Activated CD8-positive, alpha-beta T cell treated with anti-CD3 and anti-CD28 coated beads for 36 hours (primary cell): ENCODE measurements at regions not wholly inside any gene's neighbourhood (a gene's known extent, or its start where the extent isn't known, plus 50 kb on each side); places are given as distances from the start of the nearest gene placed in this dataset.

Experiments used
- ATAC-seq: fragments of 200-7000 bp; cut with Tn5 transposase; one replicate; pipeline ENCODE4 v1.10.0; 2021; ENCODE audit warnings: mild to moderate bottlenecking, moderate library complexity
- CTCF ChIA-PET: fragments of 350-600 bp; sonication (Branson Sonifier 250); formaldehyde crosslinking; loops from one replicate; lab custom pipeline; 2021; ENCODE audit warnings: antibody characterized with exemption; lab: Charles Lee
- POLR2A ChIA-PET: fragments of 350-600 bp; sonication (Branson Sonifier 250); formaldehyde crosslinking; loops from one replicate; lab custom pipeline; 2021; ENCODE audit warnings: antibody characterized with exemption; lab: Charles Lee
- DNase-seq: peaks from one replicate; pipeline ENCODE4 v3.0.0-alpha.2; 2020
- H3K27ac Mint-ChIP-seq: one replicate; pipeline ENCODE4 v1.8.0; 2021; ENCODE audit warnings: mild to moderate bottlenecking, mixed read lengths
- H3K27me3 Mint-ChIP-seq: one replicate; pipeline ENCODE4 v1.8.0; 2021; ENCODE audit warnings: mixed read lengths
- H3K36me3 Mint-ChIP-seq: one replicate; pipeline ENCODE4 v1.8.0; 2021; ENCODE audit warnings: low read depth, mixed read lengths
- H3K4me1 Mint-ChIP-seq: one replicate; pipeline ENCODE4 v1.8.0; 2021; ENCODE audit warnings: low read depth, mixed read lengths
- H3K4me3 Mint-ChIP-seq: one replicate; pipeline ENCODE4 v1.8.0; 2021; ENCODE audit warnings: mild to moderate bottlenecking, moderate library complexity, mixed read lengths
- H3K9me3 Mint-ChIP-seq: one replicate; pipeline ENCODE4 v1.8.0; 2021; ENCODE audit warnings: mixed read lengths
- CTCF ChIP-seq: fragments of 200-600 bp; IDR thresholded peaks from one replicate; pipeline ENCODE4 v1.8.0; 2022; ENCODE audit warnings: antibody characterized with exemption, mild to moderate bottlenecking
- intact Hi-C: fragments of 100-400 bp; cut with micrococcal nuclease; formaldehyde crosslinking; loops from one replicate; pipeline ENCODE4 v1.10.0; 2022

- Mint-ChIP-seq H3K27me3 (peaks cover 9% of the 10 kb centered on the region), H3K4me3 (no peak overlapping the region), H3K4me1 (no peaks in the 10 kb centered on the region), H3K9me3 (no peaks in the 10 kb centered on the region), H3K27ac (no peak overlapping the region), H3K36me3 (no peaks in the 10 kb centered on the region)
- intact Hi-C loops: no loop called here
- TF ChIP-seq CTCF: no peak
- POLR2A ChIA-PET: no interaction called here
- ATAC-seq (no peak), DNase-seq (no peak)
- CTCF ChIA-PET: no interaction called here
These were observed 106.3 kb upstream of the ARID2 start for GRCh38 chr12:45623221-45623620.

DNA sequence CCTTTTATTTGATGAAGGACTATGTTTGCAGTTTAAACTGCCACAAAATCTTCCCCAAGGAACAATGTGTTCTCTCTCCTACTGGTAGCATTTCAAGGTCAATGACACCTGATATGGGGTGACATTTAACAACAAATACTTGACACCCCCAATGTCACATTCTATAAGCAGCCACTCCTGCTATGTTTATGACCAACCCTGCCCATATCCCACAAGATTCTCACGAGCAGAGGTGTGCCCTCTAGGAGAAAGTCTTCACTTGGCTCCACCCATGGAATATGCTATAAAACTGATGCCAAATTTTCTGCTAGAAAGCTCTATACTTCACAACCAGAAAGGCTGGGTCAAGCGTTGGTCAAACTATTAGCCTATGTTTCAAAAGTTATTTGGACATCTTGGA, 105.6 kb upstream of the ARID2 start:
- intact Hi-C loops: no loop called here
- Mint-ChIP-seq H3K36me3 (no peaks in the 10 kb centered on the region), H3K9me3 (no peaks in the 10 kb centered on the region), H3K27ac (no peak overlapping the region), H3K4me3 (no peak overlapping the region), H3K27me3 (peaks cover 9% of the 10 kb centered on the region), H3K4me1 (no peaks in the 10 kb centered on the region)
- ChIA-PET CTCF (interaction anchor here (1.2 kb wide), 1 partner anchor 16 kb away, joined by 4 read pairs; no protein-coding TSS in a partner anchor), POLR2A (no interaction called here)
- DNase-seq: no peak
- ATAC-seq: no peak
- no peak for TF ChIP-seq CTCF

GRCh38 chr12:45626965-45627364, 102.5 kb upstream of the ARID2 start:
- H3K4me1 Mint-ChIP-seq: no peaks in the 10 kb centered on the region
- ATAC-seq (no peak), DNase-seq (no peak)
- ChIA-PET POLR2A (no interaction called here), CTCF (interaction anchor here (1.8 kb wide), 1 partner anchor 83 kb away, joined by 5 read pairs; no protein-coding TSS in a partner anchor)
- no peak overlapping the region for H3K4me3 Mint-ChIP-seq
- no peaks in the 10 kb centered on the region for H3K9me3 Mint-ChIP-seq
- no peak overlapping the region for H3K27ac Mint-ChIP-seq
- peaks cover 7% of the 10 kb centered on the region for H3K27me3 Mint-ChIP-seq
- no peak for TF ChIP-seq CTCF
- intact Hi-C loops: no loop called here
- no peaks in the 10 kb centered on the region for H3K36me3 Mint-ChIP-seq

DNA sequence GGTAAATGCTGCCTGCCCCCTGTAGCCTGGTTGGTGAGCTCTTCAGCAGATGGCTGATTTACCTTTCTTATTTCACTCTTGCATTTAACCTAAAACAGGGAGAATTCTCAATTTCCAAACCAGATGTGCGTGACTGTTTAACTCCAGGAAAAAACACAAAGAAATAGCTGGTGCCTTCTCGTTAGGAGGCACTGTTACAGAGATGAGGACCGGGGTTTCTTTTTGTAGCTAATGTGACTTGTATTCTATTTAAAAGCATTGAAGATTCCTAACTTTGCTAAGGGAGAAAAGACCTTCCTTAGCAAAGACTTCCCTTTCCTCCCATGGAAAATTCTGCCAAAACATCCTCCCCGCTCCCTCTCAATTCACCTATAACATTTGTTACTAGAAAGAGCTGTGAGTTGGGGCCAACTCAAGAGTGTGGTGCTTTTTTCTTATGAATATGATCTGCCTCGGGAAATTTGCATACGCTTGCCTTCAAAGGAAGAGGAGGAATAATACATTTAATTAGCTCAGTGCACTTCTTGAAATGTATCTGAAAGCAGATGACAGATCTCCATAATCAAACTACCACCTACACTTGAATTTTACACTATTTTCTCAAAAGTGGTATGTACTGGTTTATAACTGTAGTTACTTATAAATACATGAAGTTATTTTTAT, 102.0 kb upstream of the ARID2 start:
- no peaks in the 10 kb centered on the region for H3K4me1 Mint-ChIP-seq
- no peak for DNase-seq
- no peak for TF ChIP-seq CTCF
- intact Hi-C loops: no loop called here
- H3K4me3 Mint-ChIP-seq: no peak overlapping the region
- ChIA-PET CTCF (interaction anchor here (1.8 kb wide), 1 partner anchor 84 kb away, joined by 5 read pairs; no protein-coding TSS in a partner anchor), POLR2A (interaction anchor here (0.9 kb wide), 1 partner anchor 101 kb away, joined by 4 read pairs; no protein-coding TSS in a partner anchor)
- H3K27ac Mint-ChIP-seq: no peak overlapping the region
- ATAC-seq: no peak
- H3K36me3 Mint-ChIP-seq: no peaks in the 10 kb centered on the region
- peaks cover 5% of the 10 kb centered on the region for H3K27me3 Mint-ChIP-seq
- H3K9me3 Mint-ChIP-seq: no peaks in the 10 kb centered on the region

GRCh38 chr12:45629292-45629691, 100.2 kb upstream of the ARID2 start:
- intact Hi-C loops: no loop called here
- H3K27ac Mint-ChIP-seq: no peak overlapping the region
- H3K36me3 Mint-ChIP-seq: no peaks in the 10 kb centered on the region
- DNase-seq (no peak), ATAC-seq (no peak)
- H3K4me1 Mint-ChIP-seq: peaks cover 3% of the 10 kb centered on the region
- no peak overlapping the region for H3K4me3 Mint-ChIP-seq
- ChIA-PET CTCF (interaction anchor here (0.9 to 1.0 kb wide), 2 partner anchors 22 to 85 kb away, joined by 3 read pairs; no protein-coding TSS in a partner anchor), POLR2A (no interaction called here)
- no peak for TF ChIP-seq CTCF
- H3K9me3 Mint-ChIP-seq: no peaks in the 10 kb centered on the region
- H3K27me3 Mint-ChIP-seq: peaks cover 4% of the 10 kb centered on the region
